IMR-90 (cell line): ENCODE measurements at regions not wholly inside any gene's neighbourhood (a gene's known extent, or its start where the extent isn't known, plus 50 kb on each side); places are given as distances from the start of the nearest gene placed in this dataset.

ENCODE experiments used
- ATAC-seq: fragments of 200-7000 bp; cut with Tn5 transposase; 2 replicates; pipeline ENCODE4 v1.9.1; 2020; ENCODE audit warnings: low read depth, mild to moderate bottlenecking, moderate library complexity
- BruUV-seq: library from RNA; stranded (reverse); fragments of 400-500 nt; replicated peaks from 2 replicates; lab custom pipeline; 2021; lab: Mats Ljungman, UMichigan
- CTCF ChIA-PET: fragments of 300-600 bp; formaldehyde crosslinking; extraction: SDS; loops from one replicate; lab custom pipeline; 2021; ENCODE audit warnings: antibody characterized with exemption; lab: Yijun Ruan, JAX
- POLR2A ChIA-PET: fragments of 300-600 bp; sonication (Branson Sonifier 250); formaldehyde crosslinking; loops from one replicate; lab custom pipeline; 2022; ENCODE audit warnings: antibody characterized with exemption; ENCODE audit not compliant: unreplicated experiment; lab: Charles Lee
- DNase-seq: peaks from one replicate; pipeline ENCODE4 v3.0.0; 2013
- H2AFZ ChIP-seq: replicated peaks from 2 replicates; pipeline ENCODE3; 2013; ENCODE audit warnings: low read length, mild to moderate bottlenecking; ENCODE audit not compliant: poor library complexity
- H2AK5ac ChIP-seq: 2 replicates; pipeline ENCODE4 v1.6.1; 2013; ENCODE audit warnings: low read depth, low read length, inconsistent platforms
- H2AK9ac ChIP-seq: replicated peaks from 2 replicates; pipeline ENCODE3; 2013; ENCODE audit warnings: mild to moderate bottlenecking, low read depth, low read length, moderate library complexity; ENCODE audit not compliant: poor library complexity
- H2BK120ac ChIP-seq: 2 replicates; pipeline ENCODE4 v1.6.1; 2013; ENCODE audit warnings: low read depth, low read length, inconsistent platforms
- H2BK15ac ChIP-seq: 3 replicates; pipeline ENCODE4 v1.6.1; 2013; ENCODE audit warnings: low read depth, low read length, inconsistent platforms
- H2BK20ac ChIP-seq: 2 replicates; pipeline ENCODE4 v1.6.1; 2013; ENCODE audit warnings: low read depth, mild to moderate bottlenecking, inconsistent platforms, low read length, moderate library complexity
- H2BK5ac ChIP-seq: 2 replicates; pipeline ENCODE4 v1.6.1; 2013; ENCODE audit warnings: mild to moderate bottlenecking, low read depth, low read length, inconsistent platforms; ENCODE audit not compliant: poor library complexity, severe bottlenecking
- H3K14ac ChIP-seq: replicated peaks from 2 replicates; pipeline ENCODE4 v1.6.1; 2013; ENCODE audit warnings: low read depth, low read length, inconsistent platforms
- H3K18ac ChIP-seq: 2 replicates; pipeline ENCODE4 v1.6.1; 2013; ENCODE audit warnings: low read depth, low read length, control low read depth
- H3K23ac ChIP-seq: 2 replicates; pipeline ENCODE4 v1.6.1; 2013; ENCODE audit warnings: low read depth, low read length, inconsistent platforms
- H3K27ac ChIP-seq: 2 replicates; pipeline ENCODE4 v1.5.1; 2013; ENCODE audit warnings: mild to moderate bottlenecking, control low read depth, low read length; ENCODE audit not compliant: insufficient read depth
- H3K27me3 ChIP-seq: 2 replicates; pipeline ENCODE4 v1.6.1; 2013; ENCODE audit warnings: low read length; ENCODE audit not compliant: control insufficient read depth, insufficient read depth
- H3K36me3 ChIP-seq: 2 replicates; pipeline ENCODE4 v1.6.1; 2013; ENCODE audit warnings: low read length, mixed read lengths; ENCODE audit not compliant: control insufficient read depth, insufficient read depth
- H3K4ac ChIP-seq: 2 replicates; pipeline ENCODE4 v1.6.1; 2013; ENCODE audit warnings: low read depth, low read length, inconsistent platforms
- H3K4me1 ChIP-seq: 2 replicates; pipeline ENCODE4 v1.6.1; 2013; ENCODE audit warnings: low read length, mixed read lengths; ENCODE audit not compliant: control insufficient read depth, insufficient read depth
- H3K4me2 ChIP-seq: 2 replicates; pipeline ENCODE4 v1.6.1; 2013; ENCODE audit warnings: low read depth, mild to moderate bottlenecking, control low read depth, low read length, moderate library complexity
- H3K4me3 ChIP-seq: 2 replicates; pipeline ENCODE4 v1.5.1; 2013; ENCODE audit warnings: low read depth, mild to moderate bottlenecking, control low read depth, low read length, moderate library complexity; ENCODE audit not compliant: insufficient read depth
- H3K56ac ChIP-seq: 2 replicates; pipeline ENCODE4 v1.6.1; 2013; ENCODE audit warnings: low read length, inconsistent platforms; ENCODE audit not compliant: insufficient read depth; ENCODE audit errors: extremely low read depth
- H3K79me1 ChIP-seq, 2 experiments: 2 replicates each; pipeline ENCODE4 v1.6.1; 2013; ENCODE audit warnings: low read length in 2 of 2, inconsistent platforms in 1 of 2, low read depth in 1 of 2
- H3K9ac ChIP-seq: 2 replicates; pipeline ENCODE4 v1.6.1; 2013; ENCODE audit warnings: low read depth, low read length, control low read depth
- H3K9me1 ChIP-seq: 2 replicates; pipeline ENCODE4 v1.6.1; 2013; ENCODE audit warnings: low read length, inconsistent platforms; ENCODE audit not compliant: insufficient read depth
- H3K9me3 ChIP-seq: 2 replicates; pipeline ENCODE4 v1.6.1; 2013; ENCODE audit warnings: low read length; ENCODE audit not compliant: control insufficient read depth, insufficient read depth
- H4K20me1 ChIP-seq: 2 replicates; pipeline ENCODE4 v1.6.1; 2013; ENCODE audit warnings: low read length, inconsistent platforms; ENCODE audit not compliant: insufficient read depth
- H4K5ac ChIP-seq: 2 replicates; pipeline ENCODE4 v1.6.1; 2013; ENCODE audit warnings: mild to moderate bottlenecking, low read depth, low read length, control low read depth
- H4K8ac ChIP-seq, 2 experiments: 2 replicates each; pipeline ENCODE4 v1.6.1; 2013; ENCODE audit warnings: low read depth in 2 of 2, low read length in 2 of 2, control low read depth in 1 of 2, inconsistent platforms in 1 of 2
- H4K91ac ChIP-seq: 2 replicates; pipeline ENCODE4 v1.6.1; 2013; ENCODE audit warnings: low read depth, low read length, inconsistent platforms; ENCODE audit not compliant: insufficient read depth
- BHLHE40 ChIP-seq: fragments of 150-350 bp; IDR thresholded peaks from 2 replicates; pipeline ENCODE4 v1.6.1; 2016; ENCODE audit warnings: mild to moderate bottlenecking, low read depth, low read length
- CEBPB ChIP-seq: IDR thresholded peaks from 2 replicates; pipeline ENCODE4 v1.6.1; 2012; ENCODE audit warnings: low read depth, low read length, improper control_type of control experiment
- CHD1 ChIP-seq: IDR thresholded peaks from 2 replicates; pipeline ENCODE4 v1.6.1; 2012; ENCODE audit warnings: low read depth, low read length, improper control_type of control experiment
- FOS ChIP-seq: fragments of 150-350 bp; IDR thresholded peaks from 2 replicates; pipeline ENCODE4 v1.6.1; 2016; ENCODE audit warnings: low read depth, low read length
- MAFK ChIP-seq: IDR thresholded peaks from 2 replicates; pipeline ENCODE4 v1.6.1; 2012; ENCODE audit warnings: low read depth, low read length, improper control_type of control experiment
- MAZ ChIP-seq: IDR thresholded peaks from 2 replicates; pipeline ENCODE4 v1.6.1; 2012; ENCODE audit warnings: low read depth, mild to moderate bottlenecking, low read length, improper control_type of control experiment, moderate library complexity, borderline replicate concordance
- MXI1 ChIP-seq: IDR thresholded peaks from 2 replicates; pipeline ENCODE4 v1.6.1; 2012; ENCODE audit warnings: low read depth, mild to moderate bottlenecking, low read length, moderate library complexity, borderline replicate concordance
- NFE2L2 ChIP-seq: fragments of 150-350 bp; IDR thresholded peaks from 2 replicates; pipeline ENCODE4 v1.6.1; 2016; ENCODE audit warnings: low read depth, mild to moderate bottlenecking, low read length
- POLR2A ChIP-seq: IDR thresholded peaks from 2 replicates; pipeline ENCODE4 v1.6.1; 2012; ENCODE audit warnings: mild to moderate bottlenecking, low read depth, low read length
- RAD21 ChIP-seq: IDR thresholded peaks from 2 replicates; pipeline ENCODE4 v1.6.1; 2012; ENCODE audit warnings: low read length, improper control_type of control experiment
- RCOR1 ChIP-seq: IDR thresholded peaks from 2 replicates; pipeline ENCODE4 v1.6.1; 2012; ENCODE audit warnings: mild to moderate bottlenecking, low read length, improper control_type of control experiment; ENCODE audit not compliant: insufficient replicate concordance
- SMC3 ChIP-seq: fragments of 150-350 bp; IDR thresholded peaks from 2 replicates; pipeline ENCODE4 v1.6.1; 2016; ENCODE audit warnings: low read depth, mild to moderate bottlenecking, antibody characterized with exemption, low read length, moderate library complexity
- WGBS, 2 experiments: methylation state at CpG; one replicate each; pipeline versions ENCODE4 v1.1.5 to v1.1.7; 2013; ENCODE audit warnings: missing lambda C conversion rate in 2 of 2; ENCODE audit not compliant: insufficient read length in 1 of 2; ENCODE audit errors: extremely low coverage in 2 of 2; 5-methylcytosine and 5-hydroxymethylcytosine counted together
- dilution Hi-C: fragments of 300-500 bp; cut with HindIII; formaldehyde crosslinking; loops from one replicate; pipeline ENCODE4 v1.14.3; 2018; ENCODE audit warnings: low sequenced_read_pairs; ENCODE audit not compliant: unreplicated experiment
- in situ Hi-C: fragments of 300-500 bp; cut with MboI; formaldehyde crosslinking; loops from 3 replicates; pipeline ENCODE4 v1.14.3; 2019; ENCODE audit warnings: low sequenced_read_pairs, inconsistent platforms, mixed read lengths
- intact Hi-C: fragments of 100-400 bp; cut with micrococcal nuclease; formaldehyde crosslinking; loops from 2 replicates; pipeline ENCODE4 v1.10.0; 2022
- TF ChIP-seq, protein P1 (sequence below): conservative IDR thresholded peaks from 2 replicates; pipeline ENCODE4 v1.5.1; 2012; ENCODE audit warnings: mild to moderate bottlenecking, low read depth, low read length, improper control_type of control experiment
- TF ChIP-seq, protein P2 (sequence below): fragments of 150-350 bp; IDR thresholded peaks from 2 replicates; pipeline ENCODE4 v1.6.1; 2017; ENCODE audit warnings: mild to moderate bottlenecking, antibody characterized with exemption, low read length, low read depth

DNA sequence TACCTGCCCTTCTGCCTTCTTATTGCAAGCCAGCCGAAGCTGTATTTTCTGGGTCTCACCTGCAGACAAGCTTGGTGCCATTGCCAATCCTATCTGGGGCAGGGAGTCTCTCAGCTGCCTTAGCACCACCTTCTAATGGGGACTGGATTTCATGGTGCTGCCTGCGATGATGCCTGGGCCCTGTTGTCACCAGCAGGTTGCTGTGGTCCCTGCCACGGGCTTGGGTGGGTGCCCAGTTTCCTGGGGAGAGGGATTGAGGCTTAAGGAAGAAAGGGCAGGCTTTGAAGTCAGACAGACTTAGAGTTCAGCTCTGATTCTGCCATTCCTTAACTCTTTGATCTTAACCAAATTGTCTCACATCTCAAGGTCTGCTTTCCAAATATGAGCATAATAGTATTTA is 87.4 kb upstream of the CD96 start:
- no peak for DNase-seq
- H2AFZ ChIP-seq: no peak overlapping the region
- H3K56ac ChIP-seq: no peak overlapping the region
- no peaks in the 10 kb centered on the region for H3K36me3 ChIP-seq
- no peak overlapping the region for H3K18ac ChIP-seq
- CTCF ChIA-PET: no interaction called here
- WGBS, 2 experiments: no CpG with 5 or more reads among the region's 3 CpGs
- no peaks in the 10 kb centered on the region for H3K9me1 ChIP-seq
- dilution Hi-C loops: no loop called here
- H4K20me1 ChIP-seq: no peaks in the 10 kb centered on the region
- no peak overlapping the region for H3K23ac ChIP-seq
- H3K9ac ChIP-seq: no peak overlapping the region
- H4K8ac ChIP-seq: no peak overlapping the region
- no peaks in the 10 kb centered on the region for H3K4me1 ChIP-seq
- TF ChIP-seq, protein P1, sequence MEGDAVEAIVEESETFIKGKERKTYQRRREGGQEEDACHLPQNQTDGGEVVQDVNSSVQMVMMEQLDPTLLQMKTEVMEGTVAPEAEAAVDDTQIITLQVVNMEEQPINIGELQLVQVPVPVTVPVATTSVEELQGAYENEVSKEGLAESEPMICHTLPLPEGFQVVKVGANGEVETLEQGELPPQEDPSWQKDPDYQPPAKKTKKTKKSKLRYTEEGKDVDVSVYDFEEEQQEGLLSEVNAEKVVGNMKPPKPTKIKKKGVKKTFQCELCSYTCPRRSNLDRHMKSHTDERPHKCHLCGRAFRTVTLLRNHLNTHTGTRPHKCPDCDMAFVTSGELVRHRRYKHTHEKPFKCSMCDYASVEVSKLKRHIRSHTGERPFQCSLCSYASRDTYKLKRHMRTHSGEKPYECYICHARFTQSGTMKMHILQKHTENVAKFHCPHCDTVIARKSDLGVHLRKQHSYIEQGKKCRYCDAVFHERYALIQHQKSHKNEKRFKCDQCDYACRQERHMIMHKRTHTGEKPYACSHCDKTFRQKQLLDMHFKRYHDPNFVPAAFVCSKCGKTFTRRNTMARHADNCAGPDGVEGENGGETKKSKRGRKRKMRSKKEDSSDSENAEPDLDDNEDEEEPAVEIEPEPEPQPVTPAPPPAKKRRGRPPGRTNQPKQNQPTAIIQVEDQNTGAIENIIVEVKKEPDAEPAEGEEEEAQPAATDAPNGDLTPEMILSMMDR: no peak
- TF ChIP-seq RCOR1 (no peak), CHD1 (no peak), POLR2A (no peak), NFE2L2 (no peak), MXI1 (no peak), MAZ (no peak), MAFK (no peak), BHLHE40 (no peak), RAD21 (no peak), SMC3 (no peak), CEBPB (no peak), FOS (no peak)
- TF ChIP-seq, protein P2, sequence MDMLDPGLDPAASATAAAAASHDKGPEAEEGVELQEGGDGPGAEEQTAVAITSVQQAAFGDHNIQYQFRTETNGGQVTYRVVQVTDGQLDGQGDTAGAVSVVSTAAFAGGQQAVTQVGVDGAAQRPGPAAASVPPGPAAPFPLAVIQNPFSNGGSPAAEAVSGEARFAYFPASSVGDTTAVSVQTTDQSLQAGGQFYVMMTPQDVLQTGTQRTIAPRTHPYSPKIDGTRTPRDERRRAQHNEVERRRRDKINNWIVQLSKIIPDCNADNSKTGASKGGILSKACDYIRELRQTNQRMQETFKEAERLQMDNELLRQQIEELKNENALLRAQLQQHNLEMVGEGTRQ: no peak
- no peak overlapping the region for H3K14ac ChIP-seq
- no peak overlapping the region for H2AK9ac ChIP-seq
- H3K4me3 ChIP-seq: no peak overlapping the region
- BruUV-seq: no TSS peak
- no peak overlapping the region for H4K91ac ChIP-seq
- intact Hi-C loops: no loop called here
- no peak for ATAC-seq
- no peaks in the 10 kb centered on the region for H3K79me1 ChIP-seq
- no peaks in the 10 kb centered on the region for H3K9me3 ChIP-seq
- no peak overlapping the region for H2AK5ac ChIP-seq
- H3K4ac ChIP-seq: no peak overlapping the region
- H3K4me2 ChIP-seq: no peak overlapping the region
- H2BK15ac ChIP-seq: no peak overlapping the region
- no peak overlapping the region for H2BK20ac ChIP-seq
- no peak overlapping the region for H2BK120ac ChIP-seq
- no peak overlapping the region for H2BK5ac ChIP-seq
- no peak overlapping the region for H3K27ac ChIP-seq
- H3K27me3 ChIP-seq: no peaks in the 10 kb centered on the region; the same call in 1 of the 2 replicates
- POLR2A ChIA-PET: no interaction called here
- no peak overlapping the region for H4K5ac ChIP-seq
- in situ Hi-C loops: no loop called here
